ENCODE measurements at regions not wholly inside any gene's neighbourhood (a gene's known extent, or its start where the extent isn't known, plus 50 kb on each side); places are given as distances from the start of the nearest gene placed in this dataset.

GRCh38 chr12:61754214-61754613 is 506.0 kb upstream of the USP15 start:
- Histone ChIP-seq H3K79me1 (ENCODE audit: low read depth, low read length) (no peaks in the 10 kb centered on the region), H3K4ac (replicated peaks; ENCODE audit: insufficient read length, low read depth, low read length) (no peak overlapping the region), H2AFZ (ENCODE audit: low read length) (no peak overlapping the region), H4K91ac (replicated peaks; ENCODE audit: insufficient read length, low read length) (no peak overlapping the region), H3K4me2 (ENCODE audit: insufficient read depth in 1 of 2, low read depth in 2 of 2, low read length in 2 of 2) (no peak overlapping the region), H3K14ac (ENCODE audit: insufficient read length) (no peak overlapping the region), H3K4me1 (replicated peaks in 1 of 4; ENCODE audit: control insufficient read depth in 3 of 4, insufficient read depth in 4 of 4, low read length in 3 of 4) (no peaks in the 10 kb centered on the region), H3K56ac (replicated peaks; ENCODE audit: insufficient read length, low read depth, low read length) (no peak overlapping the region), H3K18ac (ENCODE audit: extremely low read depth, low read length) (no peak overlapping the region), H2BK15ac (ENCODE audit: low read length) (no peak overlapping the region), H4K20me1 (replicated peaks in 1 of 2; ENCODE audit: control insufficient read depth in 1 of 2, insufficient read depth in 2 of 2, low read length in 2 of 2) (no peaks in the 10 kb centered on the region), H3K27me3 (replicated peaks in 1 of 4; ENCODE audit: control insufficient read depth in 3 of 4, extremely low read depth in 1 of 4, insufficient read depth in 3 of 4, low read length in 3 of 4) (peaks cover 0 to 1% (median 0%) of the 10 kb centered on the region in 4 experiments; a peak in 1 of 7 replicates), H3K27ac (ENCODE audit: low read depth, low read length) (no peak overlapping the region), H2BK5ac (ENCODE audit: low read depth, low read length) (no peak overlapping the region), H4K5ac (ENCODE audit: insufficient read length, low read depth, low read length) (no peak overlapping the region), H3K9ac (replicated peaks in 1 of 4; ENCODE audit: extremely low read depth in 1 of 4, low read depth in 3 of 4, low read length in 3 of 4) (no peak overlapping the region), H3K4me3 (ENCODE audit: extremely low read depth in 1 of 4, insufficient read depth in 2 of 4, low read depth in 3 of 4, low read length in 4 of 4) (no peak overlapping the region), H3K23ac (ENCODE audit: insufficient read length) (no peak overlapping the region), H3K23me2 (ENCODE audit: low read depth, low read length) (no peaks in the 10 kb centered on the region), H4K8ac (ENCODE audit: extremely low read depth, insufficient read depth, low read length) (no peak overlapping the region), H2BK120ac (replicated peaks; ENCODE audit: low read depth, low read length) (no peak overlapping the region), H2AK5ac (ENCODE audit: low read depth, low read length) (no peak overlapping the region), H3K9me3 (ENCODE audit: insufficient read depth in 2 of 2, low read depth in 1 of 2, low read length in 1 of 2) (no peaks in the 10 kb centered on the region), H2BK20ac (ENCODE audit: low read length) (no peak overlapping the region), H2BK12ac (ENCODE audit: low read depth, low read length) (no peak overlapping the region), H3K36me3 (ENCODE audit: control insufficient read depth in 2 of 4, insufficient read depth in 4 of 4, low read length in 3 of 4) (no peaks in the 10 kb centered on the region), H3K79me2 (ENCODE audit: control insufficient read depth in 1 of 2, insufficient read depth in 2 of 2, low read length in 2 of 2) (no peaks in the 10 kb centered on the region)
- DNase-seq (ENCODE audit: low read depth in 1 of 2, low spot score in 2 of 2) (no peak), FAIRE-seq (no peak)
- WGBS, 2 experiments (ENCODE audit: extremely low coverage in 1 of 2, insufficient coverage in 1 of 2, insufficient read length in 1 of 2, insufficient replicate concordance in 2 of 2, low coverage in 1 of 2, low lambda C conversion rate in 2 of 2, missing lambda C conversion rate in 1 of 2), result 100% methylated on average over 1 of the region's 1 CpG
- POLR2A ChIA-PET (ENCODE audit: partially characterized antibody), result no interaction called here
- CTCF ChIA-PET (ENCODE audit: partially characterized antibody), result no interaction called here
- TF ChIP-seq NRF1 (IDR thresholded peaks at IDR 0.05; ENCODE audit: low read depth, low read length), result no peak
- no peak for TF ChIP-seq TCF12 (IDR thresholded peaks at IDR 0.05; ENCODE audit: low read depth, low read length)
- no peak for TF ChIP-seq KDM5A (IDR thresholded peaks at IDR 0.05; ENCODE audit: low read length)
- TF ChIP-seq RFX5 (IDR thresholded peaks at IDR 0.05; ENCODE audit: borderline replicate concordance, low read depth, low read length), result no peak
- TF ChIP-seq PHF8 (conservative IDR thresholded peaks at IDR 0.05; ENCODE audit: low read depth, low read length), result no peak
